Neural progenitor cell (in vitro differentiated cells): ENCODE measurements at regions not wholly inside any gene's neighbourhood (a gene's known extent, or its start where the extent isn't known, plus 50 kb on each side); places are given as distances from the start of the nearest gene placed in this dataset.

Experiments used
- DNase-seq: peaks from one replicate; pipeline ENCODE4 v3.0.0-alpha.2; 2016; ENCODE audit warnings: low spot score
- H2AFZ ChIP-seq: fragments of 200-600 bp; sonication (generic); replicated peaks from 2 replicates; pipeline ENCODE4 v1.6.1; 2016; ENCODE audit warnings: antibody characterized with exemption
- H3F3A ChIP-seq: fragments of 200-600 bp; sonication (generic); 2 replicates; pipeline ENCODE4 v1.6.1; 2016; ENCODE audit warnings: antibody characterized with exemption, low read depth
- H3K27ac ChIP-seq: fragments of 200-600 bp; sonication (generic); 2 replicates; pipeline ENCODE4 v1.5.1; 2016; ENCODE audit warnings: mild to moderate bottlenecking
- H3K27me3 ChIP-seq: fragments of 200-600 bp; sonication (generic); 2 replicates; pipeline ENCODE4 v1.6.1; 2016; ENCODE audit warnings: mild to moderate bottlenecking, moderate library complexity
- H3K36me3 ChIP-seq: fragments of 200-600 bp; sonication (generic); 2 replicates; pipeline ENCODE4 v1.5.1; 2016
- H3K4me1 ChIP-seq: fragments of 200-600 bp; sonication (generic); 2 replicates; pipeline ENCODE4 v1.6.1; 2016; ENCODE audit warnings: mixed run types
- H3K4me2 ChIP-seq: fragments of 200-600 bp; sonication (generic); 2 replicates; pipeline ENCODE4 v1.6.1; 2016
- H3K4me3 ChIP-seq: fragments of 200-600 bp; sonication (generic); 2 replicates; pipeline ENCODE4 v1.5.1; 2016
- H3K79me2 ChIP-seq: fragments of 200-600 bp; sonication (generic); 2 replicates; pipeline ENCODE4 v1.6.1; 2016; ENCODE audit warnings: low read depth
- H3K9ac ChIP-seq: fragments of 200-600 bp; sonication (generic); 2 replicates; pipeline ENCODE4 v1.6.1; 2016
- H3K9me3 ChIP-seq: fragments of 200-600 bp; sonication (generic); 2 replicates; pipeline ENCODE4 v1.5.1; 2016; ENCODE audit warnings: low read depth
- H4K20me1 ChIP-seq: fragments of 200-600 bp; sonication (generic); 2 replicates; pipeline ENCODE4 v1.6.1; 2016; ENCODE audit warnings: low read depth
- H3K27ac Mint-ChIP-seq: 3 replicates; pipeline ENCODE4 v1.8.0; 2021; ENCODE audit warnings: mixed read lengths
- H3K27me3 Mint-ChIP-seq: 2 replicates; pipeline ENCODE4 v1.8.0; 2022; ENCODE audit warnings: low read depth, mild to moderate bottlenecking, inconsistent platforms, moderate library complexity, mixed read lengths; ENCODE audit not compliant: insufficient read depth
- H3K36me3 Mint-ChIP-seq: 3 replicates; pipeline ENCODE4 v1.8.0; 2021; ENCODE audit warnings: mixed read lengths
- H3K4me1 Mint-ChIP-seq: 3 replicates; pipeline ENCODE4 v1.8.0; 2021; ENCODE audit warnings: mixed read lengths
- H3K4me3 Mint-ChIP-seq: 3 replicates; pipeline ENCODE4 v1.8.0; 2021; ENCODE audit warnings: mild to moderate bottlenecking, moderate library complexity, mixed read lengths
- H3K9me3 Mint-ChIP-seq: 3 replicates; pipeline ENCODE4 v1.8.0; 2020; ENCODE audit warnings: mixed read lengths
- CTCF ChIP-seq: fragments of 200-600 bp; sonication (generic); IDR thresholded peaks from 2 replicates; pipeline ENCODE4 v1.5.1; 2017; ENCODE audit warnings: antibody characterized with exemption, mild to moderate bottlenecking
- EZH2 ChIP-seq: fragments of 200-600 bp; sonication (generic); IDR thresholded peaks from 2 replicates; pipeline ENCODE4 v1.6.1; 2017; ENCODE audit warnings: antibody characterized with exemption, mild to moderate bottlenecking, moderate library complexity
- EZH2phosphoT487 ChIP-seq: fragments of 200-600 bp; sonication (generic); IDR thresholded peaks from 2 replicates; pipeline ENCODE4 v1.6.1; 2017; ENCODE audit warnings: antibody characterized with exemption

- no peaks in the 10 kb centered on the region for H3K9me3 Mint-ChIP-seq
- H3K79me2 ChIP-seq, result no peaks in the 10 kb centered on the region
- H3K4me2 ChIP-seq, result no peak overlapping the region
- H3K4me1 Mint-ChIP-seq, result peaks cover 17% of the 10 kb centered on the region
- H2AFZ ChIP-seq, result no peak overlapping the region
- H3K36me3 ChIP-seq, result no peaks in the 10 kb centered on the region
- peaks cover 9% of the 10 kb centered on the region for H3K4me1 ChIP-seq
- H3F3A ChIP-seq, result no peaks in the 10 kb centered on the region
- no peak overlapping the region for H3K9ac ChIP-seq
- no peak overlapping the region for H3K27ac ChIP-seq
- no peak overlapping the region for H3K4me3 Mint-ChIP-seq
- H3K27ac Mint-ChIP-seq, result peak overlapping the region; percentile 34
- DNase-seq, result no peak
- no peaks in the 10 kb centered on the region for H3K9me3 ChIP-seq
- no peaks in the 10 kb centered on the region for H4K20me1 ChIP-seq
- H3K27me3 Mint-ChIP-seq, result peaks cover 5% of the 10 kb centered on the region
- H3K27me3 ChIP-seq, result no peaks in the 10 kb centered on the region
- no peak overlapping the region for H3K4me3 ChIP-seq
- TF ChIP-seq CTCF (no peak), EZH2phosphoT487 (no peak)
- H3K36me3 Mint-ChIP-seq, result no peaks in the 10 kb centered on the region
Measured at GRCh38 chr1:182236651-182237077, 154.9 kb downstream of the GLUL start.

- Histone ChIP-seq H3K27ac (no peak overlapping the region), H3K4me3 (no peak overlapping the region), H3K79me2 (no peaks in the 10 kb centered on the region), H3K9ac (no peak overlapping the region), H3K4me2 (no peak overlapping the region), H3F3A (no peaks in the 10 kb centered on the region), H3K4me1 (peaks cover 11% of the 10 kb centered on the region), H3K27me3 (no peaks in the 10 kb centered on the region), H3K36me3 (no peaks in the 10 kb centered on the region), H4K20me1 (no peaks in the 10 kb centered on the region), H2AFZ (no peak overlapping the region), H3K9me3 (no peaks in the 10 kb centered on the region)
- Mint-ChIP-seq H3K27me3 (peaks cover 5% of the 10 kb centered on the region), H3K4me1 (peaks cover 21% of the 10 kb centered on the region), H3K27ac (no peak overlapping the region), H3K9me3 (no peaks in the 10 kb centered on the region), H3K36me3 (no peaks in the 10 kb centered on the region), H3K4me3 (no peak overlapping the region)
- no peak for DNase-seq
- TF ChIP-seq CTCF (no peak), EZH2 (no peak), EZH2phosphoT487 (no peak)
Measured at GRCh38 chr1:182235952-182236650, 155.5 kb downstream of the GLUL start.

- H3K4me3 Mint-ChIP-seq, result no peak overlapping the region
- peak overlapping the region; percentile 51 for H3K27ac Mint-ChIP-seq
- Histone ChIP-seq H3F3A (no peaks in the 10 kb centered on the region), H3K9ac (no peak overlapping the region), H3K27ac (no peak overlapping the region), H3K79me2 (no peaks in the 10 kb centered on the region), H2AFZ (no peak overlapping the region), H3K36me3 (no peaks in the 10 kb centered on the region), H3K4me3 (no peak overlapping the region), H3K9me3 (no peaks in the 10 kb centered on the region), H3K27me3 (no peaks in the 10 kb centered on the region), H4K20me1 (no peaks in the 10 kb centered on the region), H3K4me1 (peaks cover 13% of the 10 kb centered on the region), H3K4me2 (no peak overlapping the region)
- TF ChIP-seq EZH2 (no peak), EZH2phosphoT487 (no peak), CTCF (no peak)
- H3K4me1 Mint-ChIP-seq, result peaks cover 22% of the 10 kb centered on the region
- no peak for DNase-seq
- no peaks in the 10 kb centered on the region for H3K9me3 Mint-ChIP-seq
- peaks cover 9% of the 10 kb centered on the region for H3K27me3 Mint-ChIP-seq
- no peaks in the 10 kb centered on the region for H3K36me3 Mint-ChIP-seq
Measured at GRCh38 chr1:182235604-182235951, 156.0 kb downstream of the GLUL start.
